IPS-NIHi7 (cell line): ENCODE measurements at regions not wholly inside any gene's neighbourhood (a gene's known extent, or its start where the extent isn't known, plus 50 kb on each side); places are given as distances from the start of the nearest gene placed in this dataset.
"Not testable (repeated sequence)": the region's sequence is repeated elsewhere in the genome, so short reads cannot be mapped to it uniquely, and the experiment has no call there.

ENCODE experiments used
- DNase-seq: peaks from one replicate; pipeline ENCODE4 v3.0.0; 2012; ENCODE audit warnings: mixed read lengths; ENCODE audit errors: extremely low spot score

- DNase-seq: no peak
These were observed 859.5 kb downstream of the STIM2 start for GRCh38 chr4:27720010-27720766.

GRCh38 chr4:27721193-27721592 is 860.6 kb downstream of the STIM2 start:
- DNase-seq: no peak

- no peak for DNase-seq
These were observed 868.3 kb downstream of the STIM2 start for GRCh38 chr4:27728892-27729291.

GRCh38 chr4:27742816-27743215 is 882.2 kb downstream of the STIM2 start:
- DNase-seq: no peak

- DNase-seq: no peak
These were observed 899.3 kb downstream of the STIM2 start for GRCh38 chr4:27759611-27760575.

- DNase-seq: no peak
These were observed 903.3 kb downstream of the STIM2 start for GRCh38 chr4:27763830-27764525.

- DNase-seq: no peak
These were observed 903.8 kb downstream of the STIM2 start for GRCh38 chr4:27764526-27764837.

GRCh38 chr4:27770895-27771294 is 910.3 kb downstream of the STIM2 start:
- no peak for DNase-seq

GRCh38 chr4:27775156-27775555 is 914.5 kb downstream of the STIM2 start:
- no peak for DNase-seq

- DNase-seq: peak; percentile 15
These were observed 919.2 kb downstream of the STIM2 start for GRCh38 chr4:27779827-27780226.

- no peak for DNase-seq
These were observed 926.6 kb downstream of the STIM2 start for GRCh38 chr4:27787195-27787594.

GRCh38 chr4:27789773-27790172 is 929.1 kb downstream of the STIM2 start:
- no peak for DNase-seq

- DNase-seq: no peak
These were observed 930.3 kb downstream of the STIM2 start for GRCh38 chr4:27790911-27791310.

GRCh38 chr4:27791640-27792039 is 931.0 kb downstream of the STIM2 start:
- no peak for DNase-seq

- no peak for DNase-seq
These were observed 946.6 kb downstream of the STIM2 start for GRCh38 chr4:27807207-27807606.

- DNase-seq: no peak
These were observed 951.3 kb downstream of the STIM2 start for GRCh38 chr4:27811948-27812347.

GRCh38 chr4:27813226-27813625 is 952.6 kb downstream of the STIM2 start:
- not testable (repeated sequence) for DNase-seq

GRCh38 chr4:27813699-27814425 is 953.2 kb downstream of the STIM2 start:
- DNase-seq: not testable (repeated sequence)

GRCh38 chr4:27819246-27819645 is 958.6 kb downstream of the STIM2 start:
- no peak for DNase-seq

GRCh38 chr4:27828843-27829242 is 968.2 kb downstream of the STIM2 start:
- peak; percentile 8 for DNase-seq

GRCh38 chr4:27830251-27830650 is 969.6 kb downstream of the STIM2 start:
- DNase-seq: no peak

- DNase-seq: no peak
These were observed 975.2 kb downstream of the STIM2 start for GRCh38 chr4:27835851-27836250.
